Ishikawa (cell line): ENCODE measurements at regions not wholly inside any gene's neighbourhood (a gene's known extent, or its start where the extent isn't known, plus 50 kb on each side); places are given as distances from the start of the nearest gene placed in this dataset.

ENCODE experiments used
- CEBPB ChIP-seq: IDR thresholded peaks from 2 replicates; pipeline ENCODE4 v1.6.1; 2012
- EGR1 ChIP-seq: IDR thresholded peaks from 2 replicates; pipeline ENCODE4 v1.6.1; 2012
- EP300 ChIP-seq: IDR thresholded peaks from 2 replicates; pipeline ENCODE4 v1.6.1; 2012; ENCODE audit warnings: borderline replicate concordance
- FOXM1 ChIP-seq: IDR thresholded peaks from 2 replicates; pipeline ENCODE4 v1.6.1; 2012; ENCODE audit warnings: low read depth, borderline replicate concordance
- NFIC ChIP-seq: IDR thresholded peaks from 2 replicates; pipeline ENCODE4 v1.6.1; 2012
- RAD21 ChIP-seq: IDR thresholded peaks from 2 replicates; pipeline ENCODE4 v1.6.1; 2012; ENCODE audit warnings: low read depth
- REST ChIP-seq: IDR thresholded peaks from 2 replicates; pipeline ENCODE4 v1.6.1; 2012; ENCODE audit warnings: low read depth, mild to moderate bottlenecking
- YY1 ChIP-seq: IDR thresholded peaks from 2 replicates; pipeline ENCODE4 v1.6.1; 2012; ENCODE audit warnings: low read depth
- TF ChIP-seq, protein P1 (sequence below): IDR thresholded peaks from 2 replicates; pipeline ENCODE4 v1.6.1; 2012
- TF ChIP-seq, protein P2 (sequence below): IDR thresholded peaks from 2 replicates; pipeline ENCODE4 v1.6.1; 2012

- TF ChIP-seq YY1 = no peak
- no peak for TF ChIP-seq NFIC
- TF ChIP-seq EP300 = no peak
- TF ChIP-seq REST = no peak
- TF ChIP-seq RAD21 = no peak
- TF ChIP-seq, protein P1, sequence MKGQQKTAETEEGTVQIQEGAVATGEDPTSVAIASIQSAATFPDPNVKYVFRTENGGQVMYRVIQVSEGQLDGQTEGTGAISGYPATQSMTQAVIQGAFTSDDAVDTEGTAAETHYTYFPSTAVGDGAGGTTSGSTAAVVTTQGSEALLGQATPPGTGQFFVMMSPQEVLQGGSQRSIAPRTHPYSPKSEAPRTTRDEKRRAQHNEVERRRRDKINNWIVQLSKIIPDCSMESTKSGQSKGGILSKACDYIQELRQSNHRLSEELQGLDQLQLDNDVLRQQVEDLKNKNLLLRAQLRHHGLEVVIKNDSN = no peak
- TF ChIP-seq, protein P2, sequence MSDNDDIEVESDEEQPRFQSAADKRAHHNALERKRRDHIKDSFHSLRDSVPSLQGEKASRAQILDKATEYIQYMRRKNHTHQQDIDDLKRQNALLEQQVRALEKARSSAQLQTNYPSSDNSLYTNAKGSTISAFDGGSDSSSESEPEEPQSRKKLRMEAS = no peak
- TF ChIP-seq FOXM1 = no peak
- TF ChIP-seq EGR1 = no peak
- TF ChIP-seq CEBPB = no peak
Measured at GRCh38 chr6:12507636-12508035, 208.9 kb upstream of the PHACTR1 start.
